ENCODE measurements at regions not wholly inside any gene's neighbourhood (a gene's known extent, or its start where the extent isn't known, plus 50 kb on each side); places are given as distances from the start of the nearest gene placed in this dataset.
"Not testable (repeated sequence)": the region's sequence is repeated elsewhere in the genome, so short reads cannot be mapped to it uniquely, and the experiment has no call there.

DNA sequence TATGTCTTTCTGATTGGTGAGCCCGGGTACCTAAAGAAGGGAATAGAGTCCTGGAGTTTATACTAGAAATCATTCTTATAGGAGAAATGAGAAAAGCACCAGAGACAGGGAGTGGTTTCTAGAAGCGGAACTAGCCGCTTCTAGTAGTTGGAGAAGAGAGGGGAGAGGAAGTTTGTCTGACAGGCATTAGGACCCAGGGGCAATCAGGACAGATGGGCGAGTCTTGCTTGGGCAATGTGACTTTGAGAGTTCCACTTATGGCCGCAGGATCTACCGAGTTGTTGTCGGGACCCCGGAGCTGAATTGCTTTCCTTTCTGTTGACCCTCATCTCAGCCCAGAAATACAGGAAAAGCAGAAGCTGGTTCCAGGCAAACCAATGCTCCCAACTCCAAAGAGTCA is 596.8 kb upstream of the CNTN5 start:
- H3K79me2 ChIP-seq (ENCODE audit: insufficient read depth, low read length): no peaks in the 10 kb centered on the region
- H4K20me1 ChIP-seq (ENCODE audit: insufficient read depth, low read length): no peaks in the 10 kb centered on the region
- no peak overlapping the region for H3K4me2 ChIP-seq (ENCODE audit: insufficient read depth, low read length)
- no peaks in the 10 kb centered on the region for H3K4me1 ChIP-seq (ENCODE audit: insufficient read depth, low read length)
- no peak overlapping the region for H3K4me3 ChIP-seq (ENCODE audit: insufficient read depth, low read length)
- H3K9me3 ChIP-seq (ENCODE audit: low read depth, low read length): peaks cover 2% of the 10 kb centered on the region
- H3K27me3 ChIP-seq (ENCODE audit: insufficient read depth, low read length): no peaks in the 10 kb centered on the region
- no peak overlapping the region for H3K27ac ChIP-seq (ENCODE audit: low read depth, low read length)
- no peak overlapping the region for H2AFZ ChIP-seq (ENCODE audit: low read length)
- H3K36me3 ChIP-seq (ENCODE audit: insufficient read depth, low read length): no peaks in the 10 kb centered on the region
- no peak for DNase-seq (ENCODE audit: insufficient read length, low spot score, missing footprints)
- TF ChIP-seq, protein P1, sequence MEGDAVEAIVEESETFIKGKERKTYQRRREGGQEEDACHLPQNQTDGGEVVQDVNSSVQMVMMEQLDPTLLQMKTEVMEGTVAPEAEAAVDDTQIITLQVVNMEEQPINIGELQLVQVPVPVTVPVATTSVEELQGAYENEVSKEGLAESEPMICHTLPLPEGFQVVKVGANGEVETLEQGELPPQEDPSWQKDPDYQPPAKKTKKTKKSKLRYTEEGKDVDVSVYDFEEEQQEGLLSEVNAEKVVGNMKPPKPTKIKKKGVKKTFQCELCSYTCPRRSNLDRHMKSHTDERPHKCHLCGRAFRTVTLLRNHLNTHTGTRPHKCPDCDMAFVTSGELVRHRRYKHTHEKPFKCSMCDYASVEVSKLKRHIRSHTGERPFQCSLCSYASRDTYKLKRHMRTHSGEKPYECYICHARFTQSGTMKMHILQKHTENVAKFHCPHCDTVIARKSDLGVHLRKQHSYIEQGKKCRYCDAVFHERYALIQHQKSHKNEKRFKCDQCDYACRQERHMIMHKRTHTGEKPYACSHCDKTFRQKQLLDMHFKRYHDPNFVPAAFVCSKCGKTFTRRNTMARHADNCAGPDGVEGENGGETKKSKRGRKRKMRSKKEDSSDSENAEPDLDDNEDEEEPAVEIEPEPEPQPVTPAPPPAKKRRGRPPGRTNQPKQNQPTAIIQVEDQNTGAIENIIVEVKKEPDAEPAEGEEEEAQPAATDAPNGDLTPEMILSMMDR (IDR thresholded peaks at IDR 0.05; ENCODE audit: extremely low read depth, low read depth, low read length): no peak

GRCh38 chr11:98424773-98425172 is 596.0 kb upstream of the CNTN5 start:
- not testable (repeated sequence) for H3K4me1 ChIP-seq (ENCODE audit: insufficient read depth, low read length); H2AFZ ChIP-seq (ENCODE audit: low read length); H4K20me1 ChIP-seq (ENCODE audit: insufficient read depth, low read length); H3K4me3 ChIP-seq (ENCODE audit: insufficient read depth, low read length); H3K36me3 ChIP-seq (ENCODE audit: insufficient read depth, low read length); H3K79me2 ChIP-seq (ENCODE audit: insufficient read depth, low read length); H3K4me2 ChIP-seq (ENCODE audit: insufficient read depth, low read length); H3K27me3 ChIP-seq (ENCODE audit: insufficient read depth, low read length); DNase-seq (ENCODE audit: insufficient read length, low spot score, missing footprints); H3K9me3 ChIP-seq (ENCODE audit: low read depth, low read length); H3K27ac ChIP-seq (ENCODE audit: low read depth, low read length)

DNA sequence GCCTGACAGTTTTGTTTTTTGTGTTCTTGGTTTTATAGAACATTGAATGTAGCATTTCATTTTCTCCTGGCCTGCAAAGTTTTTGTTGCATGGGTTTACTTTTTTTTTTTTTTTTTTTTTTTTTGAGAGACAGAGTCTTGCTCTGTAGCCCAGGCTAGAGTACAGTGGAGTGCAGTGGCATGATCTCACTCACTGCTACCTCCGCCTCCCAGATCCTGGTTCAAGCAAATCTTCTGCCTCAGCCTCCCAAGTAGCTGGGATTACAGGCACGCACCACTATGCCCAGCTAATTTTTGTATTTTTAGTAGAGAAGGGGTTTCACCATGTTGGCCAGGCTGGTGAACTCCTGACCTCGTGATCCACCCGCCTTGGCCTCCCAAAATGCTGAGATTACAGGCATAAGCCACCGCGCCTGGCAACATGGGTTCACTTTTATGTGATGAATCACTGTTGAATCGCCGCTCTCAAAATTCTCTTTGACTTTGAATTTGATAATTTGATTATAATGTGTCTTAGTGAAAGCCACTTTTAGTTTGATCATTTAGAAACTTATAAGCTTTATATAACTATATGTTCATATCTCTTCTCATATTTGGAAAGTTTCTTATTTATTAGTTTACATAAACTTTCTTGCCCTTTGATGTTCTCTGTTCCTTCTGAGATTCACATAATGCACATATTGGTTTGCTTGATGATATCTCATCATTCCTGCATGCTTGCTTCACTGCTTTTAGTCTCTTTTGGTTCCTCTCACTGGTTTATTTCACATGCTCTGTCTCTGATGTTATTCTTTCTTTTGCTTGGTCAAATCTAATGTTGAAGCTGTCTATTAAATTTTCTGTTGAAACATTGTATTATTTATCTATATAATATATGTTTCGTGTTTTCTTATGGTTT is 589.0 kb upstream of the CNTN5 start:
- TF ChIP-seq, protein P1 (IDR thresholded peaks at IDR 0.05; ENCODE audit: extremely low read depth, low read depth, low read length): no peak
- Histone ChIP-seq H3K79me2 (ENCODE audit: insufficient read depth, low read length) (no peaks in the 10 kb centered on the region), H3K4me2 (ENCODE audit: insufficient read depth, low read length) (no peak overlapping the region), H4K20me1 (ENCODE audit: insufficient read depth, low read length) (no peaks in the 10 kb centered on the region), H2AFZ (ENCODE audit: low read length) (no peak overlapping the region), H3K36me3 (ENCODE audit: insufficient read depth, low read length) (no peaks in the 10 kb centered on the region), H3K4me3 (ENCODE audit: insufficient read depth, low read length) (no peak overlapping the region), H3K27ac (ENCODE audit: low read depth, low read length) (no peak overlapping the region), H3K4me1 (ENCODE audit: insufficient read depth, low read length) (no peaks in the 10 kb centered on the region), H3K9me3 (ENCODE audit: low read depth, low read length) (no peaks in the 10 kb centered on the region), H3K27me3 (ENCODE audit: insufficient read depth, low read length) (no peaks in the 10 kb centered on the region)
- no peak for DNase-seq (ENCODE audit: insufficient read length, low spot score, missing footprints)

GRCh38 chr11:98434296-98434695 is 586.5 kb upstream of the CNTN5 start:
- Histone ChIP-seq H3K4me3 (ENCODE audit: insufficient read depth, low read length) (no peak overlapping the region), H3K27me3 (ENCODE audit: insufficient read depth, low read length) (no peaks in the 10 kb centered on the region), H3K9me3 (ENCODE audit: low read depth, low read length) (no peaks in the 10 kb centered on the region), H3K4me1 (ENCODE audit: insufficient read depth, low read length) (no peaks in the 10 kb centered on the region), H3K79me2 (ENCODE audit: insufficient read depth, low read length) (no peaks in the 10 kb centered on the region), H4K20me1 (ENCODE audit: insufficient read depth, low read length) (no peaks in the 10 kb centered on the region), H2AFZ (ENCODE audit: low read length) (no peak overlapping the region), H3K36me3 (ENCODE audit: insufficient read depth, low read length) (no peaks in the 10 kb centered on the region), H3K27ac (ENCODE audit: low read depth, low read length) (no peak overlapping the region), H3K4me2 (ENCODE audit: insufficient read depth, low read length) (no peak overlapping the region)
- no peak for DNase-seq (ENCODE audit: insufficient read length, low spot score, missing footprints)
- TF ChIP-seq, protein P1 (IDR thresholded peaks at IDR 0.05; ENCODE audit: extremely low read depth, low read depth, low read length): no peak

Measured in osteoblast (primary cell).